ENCODE measurements at regions not wholly inside any gene's neighbourhood (a gene's known extent, or its start where the extent isn't known, plus 50 kb on each side); places are given as distances from the start of the nearest gene placed in this dataset.
"Not testable (repeated sequence)": the region's sequence is repeated elsewhere in the genome, so short reads cannot be mapped to it uniquely, and the experiment has no call there.

- TF ChIP-seq, protein P1, sequence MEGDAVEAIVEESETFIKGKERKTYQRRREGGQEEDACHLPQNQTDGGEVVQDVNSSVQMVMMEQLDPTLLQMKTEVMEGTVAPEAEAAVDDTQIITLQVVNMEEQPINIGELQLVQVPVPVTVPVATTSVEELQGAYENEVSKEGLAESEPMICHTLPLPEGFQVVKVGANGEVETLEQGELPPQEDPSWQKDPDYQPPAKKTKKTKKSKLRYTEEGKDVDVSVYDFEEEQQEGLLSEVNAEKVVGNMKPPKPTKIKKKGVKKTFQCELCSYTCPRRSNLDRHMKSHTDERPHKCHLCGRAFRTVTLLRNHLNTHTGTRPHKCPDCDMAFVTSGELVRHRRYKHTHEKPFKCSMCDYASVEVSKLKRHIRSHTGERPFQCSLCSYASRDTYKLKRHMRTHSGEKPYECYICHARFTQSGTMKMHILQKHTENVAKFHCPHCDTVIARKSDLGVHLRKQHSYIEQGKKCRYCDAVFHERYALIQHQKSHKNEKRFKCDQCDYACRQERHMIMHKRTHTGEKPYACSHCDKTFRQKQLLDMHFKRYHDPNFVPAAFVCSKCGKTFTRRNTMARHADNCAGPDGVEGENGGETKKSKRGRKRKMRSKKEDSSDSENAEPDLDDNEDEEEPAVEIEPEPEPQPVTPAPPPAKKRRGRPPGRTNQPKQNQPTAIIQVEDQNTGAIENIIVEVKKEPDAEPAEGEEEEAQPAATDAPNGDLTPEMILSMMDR (IDR thresholded peaks at IDR 0.05; ENCODE audit: borderline replicate concordance, extremely low read depth, low read length, poor library complexity, severe bottlenecking): not testable (repeated sequence)
- TF ChIP-seq EZH2 (IDR thresholded peaks at IDR 0.05; ENCODE audit: borderline replicate concordance, low read depth, low read length, severe bottlenecking): not testable (repeated sequence)
Observed at GRCh38 chr20:5677944-5678343, 67.1 kb upstream of the GPCPD1 start.
